SU-DHL-6 (cell line): ENCODE measurements at regions not wholly inside any gene's neighbourhood (a gene's known extent, or its start where the extent isn't known, plus 50 kb on each side); places are given as distances from the start of the nearest gene placed in this dataset.

Experiments used
- H2AFZ ChIP-seq: fragments of 200-600 bp; sonication (generic); 2 replicates; pipeline ENCODE4 v1.6.1; 2014; ENCODE audit warnings: low read depth, mild to moderate bottlenecking, moderate library complexity, mixed read lengths, antibody characterized with exemption, low read length; ENCODE audit not compliant: severe bottlenecking
- H3F3A ChIP-seq: fragments of 200-600 bp; shearing (Covaris generic); 2 replicates; pipeline ENCODE4 v1.6.0; 2016; ENCODE audit warnings: antibody characterized with exemption, mild to moderate bottlenecking; ENCODE audit not compliant: insufficient read depth
- H3K27ac ChIP-seq: fragments of 200-600 bp; sonication (generic); 2 replicates; pipeline ENCODE4 v1.5.1; 2016; ENCODE audit warnings: low read depth, mild to moderate bottlenecking, low read length, moderate library complexity, mixed read lengths
- H3K27me3 ChIP-seq: fragments of 200-600 bp; sonication (generic), shearing (Covaris generic); 2 replicates; pipeline ENCODE4 v1.6.0; 2014; ENCODE audit warnings: mild to moderate bottlenecking, low read length
- H3K36me3 ChIP-seq: fragments of 200-600 bp; sonication (generic); 2 replicates; pipeline ENCODE4 v1.6.1; 2014; ENCODE audit warnings: mild to moderate bottlenecking, low read length, mixed read lengths
- H3K4me2 ChIP-seq: fragments of 300-600, 200-600 bp; shearing (Covaris generic), sonication (generic); 2 replicates; pipeline ENCODE4 v1.6.0; 2014; ENCODE audit warnings: low read length, low read depth, mild to moderate bottlenecking; ENCODE audit not compliant: poor library complexity, severe bottlenecking
- H3K4me3 ChIP-seq: fragments of 200-600 bp; sonication (generic); 2 replicates; pipeline ENCODE4 v1.5.1; 2014; ENCODE audit warnings: antibody characterized with exemption, low read length, mild to moderate bottlenecking, mixed read lengths; ENCODE audit not compliant: insufficient read depth, poor library complexity, severe bottlenecking
- H3K79me2 ChIP-seq: fragments of 200-600 bp; sonication (generic); 2 replicates; pipeline ENCODE4 v1.6.1; 2014; ENCODE audit warnings: mild to moderate bottlenecking, low read length, moderate library complexity; ENCODE audit not compliant: insufficient read depth
- H3K9ac ChIP-seq: fragments of 200-600 bp; sonication (generic); 2 replicates; pipeline ENCODE4 v1.7.0; 2014; ENCODE audit warnings: mild to moderate bottlenecking, low read length
- H3K9me2 ChIP-seq: fragments of 200-600 bp; sonication (generic); replicated peaks from 2 replicates; pipeline ENCODE4 v1.6.1; 2014; ENCODE audit warnings: low read length; ENCODE audit not compliant: insufficient read depth
- H3K9me3 ChIP-seq: fragments of 200-600 bp; sonication (generic); 2 replicates; pipeline ENCODE4 v1.6.1; 2014; ENCODE audit warnings: low read length, mixed read lengths; ENCODE audit not compliant: insufficient read depth
- H4K20me1 ChIP-seq: fragments of 200-600 bp; sonication (generic); 2 replicates; pipeline ENCODE4 v1.6.1; 2014; ENCODE audit warnings: low read depth, mild to moderate bottlenecking, antibody characterized with exemption, low read length, moderate library complexity, mixed read lengths
- CTCF ChIP-seq: fragments of 200-600 bp; sonication (generic); IDR thresholded peaks from one replicate; pipeline ENCODE4 v1.5.1; 2017; ENCODE audit warnings: antibody characterized with exemption, mild to moderate bottlenecking, low read length, moderate library complexity; ENCODE audit not compliant: insufficient read depth, poor library complexity, severe bottlenecking
- EZH2phosphoT487 ChIP-seq: fragments of 200-600 bp; sonication (generic), shearing (Covaris generic); conservative IDR thresholded peaks from 2 replicates; pipeline ENCODE4 v1.6.1; 2018; ENCODE audit warnings: mild to moderate bottlenecking, antibody characterized with exemption, low read length, moderate library complexity, mixed read lengths

- TF ChIP-seq CTCF = no peak
- no peak for TF ChIP-seq EZH2phosphoT487
- Histone ChIP-seq H3K4me2 (no peak overlapping the region), H3K9me3 (no peaks in the 10 kb centered on the region; the same call in 1 of the 2 replicates)
Measured at GRCh38 chr11:23455321-23455891, 595.1 kb upstream of the CCDC179 start.

GRCh38 chr11:23457641-23458040 lies 597.4 kb upstream of the CCDC179 start:
- Histone ChIP-seq H3K79me2 (no peaks in the 10 kb centered on the region), H3K27me3 (no peaks in the 10 kb centered on the region), H3K4me3 (no peak overlapping the region), H3K27ac (no peak overlapping the region), H3K36me3 (no peaks in the 10 kb centered on the region), H3F3A (no peaks in the 10 kb centered on the region), H3K4me2 (no peak overlapping the region), H3K9me2 (no peaks in the 10 kb centered on the region), H2AFZ (no peak overlapping the region), H3K9ac (no peak overlapping the region), H4K20me1 (no peaks in the 10 kb centered on the region), H3K9me3 (no peaks in the 10 kb centered on the region)
- no peak for TF ChIP-seq EZH2phosphoT487
- TF ChIP-seq CTCF = no peak

More at GRCh38 chr11:23455321-23455891, 595.1 kb upstream of the CCDC179 start:
- no peaks in the 10 kb centered on the region for H3K36me3 ChIP-seq
- H4K20me1 ChIP-seq = no peaks in the 10 kb centered on the region
- no peak overlapping the region for H3K4me3 ChIP-seq
- H3K9ac ChIP-seq = no peak overlapping the region
- H2AFZ ChIP-seq = no peak overlapping the region
- no peak overlapping the region for H3K27ac ChIP-seq
- no peaks in the 10 kb centered on the region for H3K79me2 ChIP-seq
- no peaks in the 10 kb centered on the region for H3K9me2 ChIP-seq
- H3K27me3 ChIP-seq = no peaks in the 10 kb centered on the region
- H3F3A ChIP-seq = no peaks in the 10 kb centered on the region

- H3F3A ChIP-seq = no peaks in the 10 kb centered on the region
- no peaks in the 10 kb centered on the region for H3K9me2 ChIP-seq
- TF ChIP-seq CTCF = no peak
- no peak for TF ChIP-seq EZH2phosphoT487
- no peaks in the 10 kb centered on the region; the same call in 1 of the 2 replicates for H3K36me3 ChIP-seq
- no peak overlapping the region for H2AFZ ChIP-seq
- no peaks in the 10 kb centered on the region for H3K27me3 ChIP-seq
- H3K4me3 ChIP-seq = no peak overlapping the region
- no peak overlapping the region for H3K27ac ChIP-seq
- no peaks in the 10 kb centered on the region for H3K79me2 ChIP-seq
- H4K20me1 ChIP-seq = no peaks in the 10 kb centered on the region
- no peak overlapping the region for H3K9ac ChIP-seq
- no peaks in the 10 kb centered on the region for H3K9me3 ChIP-seq
- no peak overlapping the region for H3K4me2 ChIP-seq
Measured at GRCh38 chr11:23471878-23472277, 611.6 kb upstream of the CCDC179 start.
